ENCODE measurements at regions not wholly inside any gene's neighbourhood (a gene's known extent, or its start where the extent isn't known, plus 50 kb on each side); places are given as distances from the start of the nearest gene placed in this dataset.
"Not testable (repeated sequence)": the region's sequence is repeated elsewhere in the genome, so short reads cannot be mapped to it uniquely, and the experiment has no call there.

GRCh38 chr3:153866901-153867300 lies 254.3 kb upstream of the ARHGEF26 start:
- no peak for DNase-seq

- DNase-seq = not testable (repeated sequence)
Measured at GRCh38 chr3:153874348-153874747, 246.8 kb upstream of the ARHGEF26 start.

GRCh38 chr3:153880493-153880892 lies 240.7 kb upstream of the ARHGEF26 start:
- DNase-seq = no peak

DNA sequence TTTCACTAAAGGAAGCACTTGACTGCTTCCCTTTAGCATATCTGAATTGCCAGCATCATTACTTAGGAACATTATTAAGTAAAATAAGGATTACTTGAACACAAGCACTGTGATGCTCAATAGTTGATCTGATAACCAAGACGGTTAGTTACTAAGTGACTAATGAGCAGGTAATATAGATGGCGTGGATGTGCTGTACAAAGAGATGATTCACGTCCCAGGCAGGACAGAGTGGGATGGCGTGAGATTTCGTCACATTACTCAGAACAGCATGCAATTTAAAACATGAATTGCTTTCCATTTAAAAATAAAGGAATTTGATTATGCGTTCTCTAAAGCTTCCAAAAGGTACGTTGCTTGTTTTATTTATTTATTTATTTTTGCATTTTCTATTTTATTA lies 240.0 kb upstream of the ARHGEF26 start:
- no peak for DNase-seq

- no peak for DNase-seq
Measured at GRCh38 chr3:153885359-153885758, 235.8 kb upstream of the ARHGEF26 start.

DNA sequence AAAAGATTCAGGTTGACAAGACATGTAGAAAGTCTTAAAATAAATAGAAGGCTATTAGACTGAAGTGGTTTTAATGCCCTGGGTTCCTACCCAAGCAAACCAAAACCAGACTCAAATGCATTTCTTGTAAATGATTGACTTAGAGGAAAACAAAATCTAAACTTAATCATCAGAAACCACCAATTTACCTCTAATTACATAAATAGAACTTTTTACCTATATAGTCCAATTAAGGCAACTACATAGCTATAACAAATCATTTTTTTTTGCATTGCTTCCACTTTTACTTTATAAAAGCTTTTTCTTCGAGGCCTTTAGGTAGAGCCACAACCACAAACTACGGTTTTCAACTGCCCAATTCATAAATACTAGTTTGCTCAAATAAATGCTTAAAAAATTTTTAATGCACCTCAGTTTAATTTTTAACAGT lies 231.3 kb upstream of the ARHGEF26 start:
- DNase-seq = no peak

- DNase-seq = no peak
Measured at GRCh38 chr3:153892126-153892525, 229.1 kb upstream of the ARHGEF26 start.

- no peak for DNase-seq
Measured at GRCh38 chr3:153894857-153895256, 226.3 kb upstream of the ARHGEF26 start.

DNA sequence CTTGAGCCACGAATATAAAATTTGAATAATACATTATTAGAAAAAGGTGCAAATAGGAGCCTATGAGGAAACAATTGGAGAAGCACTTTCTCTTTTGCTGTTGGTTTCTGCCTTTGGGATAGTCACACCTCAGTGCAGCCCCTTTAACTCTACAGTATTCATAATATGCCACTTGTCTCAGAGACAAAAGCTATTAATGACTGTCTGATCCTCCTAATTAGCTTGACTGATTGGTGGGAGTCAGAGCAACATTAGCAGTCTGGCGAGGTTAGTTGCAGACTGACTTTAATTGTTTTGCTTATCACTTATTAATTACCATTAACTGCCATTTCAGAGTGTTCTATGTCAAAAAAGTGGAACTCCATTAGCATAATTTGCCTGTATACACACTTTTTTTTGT lies 225.0 kb upstream of the ARHGEF26 start:
- DNase-seq = no peak

DNA sequence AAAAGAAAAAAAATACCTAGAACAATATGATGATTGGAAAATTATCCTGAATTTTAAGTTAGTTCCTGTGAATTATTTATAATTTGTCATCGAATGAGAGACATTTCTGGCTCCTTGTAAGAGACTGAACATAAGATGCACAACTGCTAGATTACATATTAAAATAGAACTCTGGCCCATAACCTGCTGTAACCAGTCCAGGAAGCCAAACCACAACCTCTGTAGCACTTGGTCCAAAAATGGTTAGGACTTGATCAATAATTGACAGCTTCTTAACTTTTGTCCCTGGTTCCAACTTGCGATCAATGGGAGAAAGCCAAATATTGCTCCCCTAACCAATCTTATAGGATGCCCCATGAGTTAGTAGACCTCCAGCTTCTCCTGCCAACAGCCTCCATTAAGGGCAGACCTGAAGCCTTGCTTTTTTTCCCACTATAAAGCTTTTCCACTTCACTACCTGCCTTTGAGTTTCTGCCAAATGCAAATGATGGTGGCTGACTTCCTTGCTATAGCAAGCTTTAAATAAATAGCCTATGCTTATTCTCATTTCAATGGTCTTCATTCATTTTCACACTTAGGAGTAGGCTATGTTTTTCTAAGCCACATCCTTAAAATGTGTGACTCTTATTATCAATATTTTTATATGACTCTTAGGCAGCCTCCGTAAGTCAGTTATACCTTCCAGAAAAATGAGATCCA lies 224.0 kb upstream of the ARHGEF26 start:
- no peak for DNase-seq

GRCh38 chr3:153897842-153898241 lies 223.3 kb upstream of the ARHGEF26 start:
- DNase-seq = no peak

- no peak for DNase-seq
Measured at GRCh38 chr3:153901152-153901551, 220.0 kb upstream of the ARHGEF26 start.

GRCh38 chr3:153901991-153902390 lies 219.2 kb upstream of the ARHGEF26 start:
- no peak for DNase-seq

- no peak for DNase-seq
Measured at GRCh38 chr3:153903430-153903829, 217.8 kb upstream of the ARHGEF26 start.

DNA sequence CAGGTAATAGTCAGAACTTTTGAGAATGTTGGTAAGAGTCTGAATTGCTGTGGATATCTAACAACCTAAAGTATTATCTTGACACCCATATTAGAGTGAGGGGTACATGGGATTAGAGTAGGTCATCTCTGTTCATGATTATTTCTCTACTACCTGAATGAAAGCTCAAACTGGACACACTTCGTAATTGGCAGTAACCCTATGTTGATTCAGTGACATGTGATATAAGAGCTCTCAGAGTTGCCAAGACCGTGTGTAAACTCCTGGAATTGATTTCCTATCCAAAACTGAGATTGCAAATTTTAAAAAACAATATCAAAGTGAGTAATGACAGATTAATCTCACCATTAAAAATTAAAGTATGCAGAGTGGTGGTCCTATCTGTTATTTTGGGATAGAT lies 214.8 kb upstream of the ARHGEF26 start:
- no peak for DNase-seq

- DNase-seq = no peak
Measured at GRCh38 chr3:153910387-153910786, 210.8 kb upstream of the ARHGEF26 start.

- no peak for DNase-seq
Measured at GRCh38 chr3:153911116-153911515, 210.1 kb upstream of the ARHGEF26 start.

DNA sequence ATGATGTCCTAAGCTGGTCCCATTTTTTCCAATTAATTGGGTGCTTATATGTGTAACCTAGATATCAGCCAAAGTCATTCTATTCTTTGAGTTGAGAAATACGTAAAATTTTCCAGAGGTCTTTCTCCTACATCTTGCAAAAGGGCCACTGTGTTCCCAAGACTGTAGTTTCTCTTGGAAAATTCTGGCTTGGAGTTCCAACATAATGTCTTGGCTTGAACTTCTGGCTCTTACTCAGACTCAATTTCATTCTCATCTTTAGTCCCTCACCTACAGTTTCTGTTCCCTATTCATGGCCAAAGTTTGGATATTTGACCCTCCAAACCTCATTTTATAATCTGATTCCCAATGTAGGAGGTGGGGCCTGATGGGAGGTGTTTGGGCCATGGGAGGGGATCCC lies 201.4 kb upstream of the ARHGEF26 start:
- DNase-seq = no peak

DNA sequence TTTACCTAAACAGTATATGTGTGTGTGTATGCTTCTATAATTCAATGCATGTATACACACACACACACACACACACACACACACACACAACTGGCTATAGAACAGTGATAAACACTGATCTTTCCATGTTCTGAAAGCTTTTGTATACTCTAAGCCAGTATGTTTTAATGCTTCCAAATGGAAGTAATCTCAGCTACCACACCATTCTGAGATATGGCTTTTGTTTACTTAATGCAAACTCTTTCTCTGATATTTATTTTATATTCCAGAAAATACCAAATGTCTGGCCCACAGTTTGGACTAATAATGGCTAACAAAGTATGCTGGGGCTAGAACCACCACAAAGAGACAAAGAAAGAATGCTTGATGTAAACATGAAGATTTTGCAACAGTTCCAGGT lies 199.4 kb upstream of the ARHGEF26 start:
- DNase-seq = no peak

DNA sequence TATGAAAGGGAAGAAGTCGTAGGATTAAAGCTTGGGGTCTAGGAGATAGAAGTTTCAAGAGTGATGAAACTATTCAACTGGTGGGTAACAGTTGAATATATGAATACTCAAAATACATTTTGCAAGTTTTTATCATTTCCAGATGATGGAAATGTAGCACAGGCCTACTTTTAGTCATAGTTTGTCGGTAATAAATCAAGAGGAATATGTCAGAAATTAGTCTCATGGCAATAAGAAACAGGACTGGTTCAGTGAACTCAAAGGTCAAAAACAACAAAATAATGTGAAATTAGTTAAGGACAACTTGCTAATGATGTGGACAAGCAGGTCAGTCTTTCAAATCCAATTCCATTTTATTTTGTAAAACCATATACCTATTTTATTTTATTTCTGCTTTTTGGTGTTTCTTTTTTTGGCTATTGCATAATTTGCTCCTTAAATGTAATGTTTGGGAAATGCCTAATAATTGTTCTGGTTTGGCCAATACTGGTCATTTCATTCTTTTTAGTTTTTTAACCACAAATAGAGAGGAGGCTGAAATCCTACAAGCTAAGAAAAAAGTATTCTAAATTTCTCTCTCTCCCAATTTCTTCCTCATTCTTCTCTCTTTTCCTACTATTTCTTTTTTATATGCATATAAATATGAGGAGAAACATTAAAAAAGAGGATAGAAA lies 195.2 kb upstream of the ARHGEF26 start:
- DNase-seq = no peak

- DNase-seq = no peak
Measured at GRCh38 chr3:153927107-153927506, 194.1 kb upstream of the ARHGEF26 start.

DNA sequence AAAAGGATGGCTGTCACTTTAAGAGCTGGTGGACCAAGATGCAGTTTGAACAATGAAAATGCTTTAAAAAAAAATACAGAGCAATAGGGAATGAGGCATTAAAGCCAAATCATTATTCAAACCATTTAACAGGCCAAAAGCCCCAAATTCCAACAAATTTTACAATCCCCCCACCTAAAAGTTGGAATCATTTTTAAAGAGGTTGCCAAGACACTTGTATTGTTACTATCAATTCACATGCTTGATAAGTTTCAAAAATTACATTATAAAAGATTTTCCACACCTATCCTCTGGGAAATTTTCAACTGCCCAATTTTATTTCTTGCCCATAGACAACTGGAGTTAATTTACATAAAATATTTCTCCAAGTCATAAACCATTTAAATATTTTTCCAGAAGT lies 192.3 kb upstream of the ARHGEF26 start:
- DNase-seq = no peak

- DNase-seq = not testable (repeated sequence)
Measured at GRCh38 chr3:153933481-153933880, 187.7 kb upstream of the ARHGEF26 start.

DNA sequence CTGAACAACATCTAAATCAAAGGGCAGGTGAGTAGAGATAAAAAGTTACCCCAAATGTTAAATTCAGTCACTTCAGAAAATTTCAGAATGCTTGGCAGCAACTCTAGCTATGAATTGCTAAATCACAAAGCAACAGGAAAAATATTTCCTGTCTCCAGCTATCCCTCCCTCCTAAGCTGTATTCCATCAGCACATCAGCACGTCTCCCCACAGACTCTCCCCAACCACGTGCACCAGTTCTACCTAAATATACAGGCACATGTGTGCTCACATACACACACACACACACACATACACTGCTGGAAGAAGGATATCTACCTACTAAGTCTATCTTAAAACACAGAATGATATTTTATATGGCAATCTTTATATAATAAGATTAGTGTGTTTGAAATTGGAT lies 177.1 kb upstream of the ARHGEF26 start:
- no peak for DNase-seq

DNA sequence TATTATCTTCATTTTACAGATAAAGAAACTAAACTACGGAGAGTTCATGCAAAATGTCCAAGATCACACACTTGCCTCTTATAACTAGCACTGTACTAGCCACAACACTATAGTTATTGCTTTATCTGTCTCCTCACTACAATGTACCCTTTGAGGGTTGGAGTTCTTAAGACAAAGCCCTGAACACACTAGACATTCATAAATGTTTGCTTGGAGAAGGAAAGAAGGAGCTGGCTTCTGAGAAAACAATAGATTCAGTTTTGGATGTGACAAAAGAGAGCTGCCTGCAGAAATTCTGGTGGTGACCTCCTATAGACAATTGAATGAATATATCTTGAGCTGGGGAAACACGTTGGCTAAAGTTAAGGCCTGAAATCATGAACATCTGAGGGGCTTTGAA lies 169.9 kb upstream of the ARHGEF26 start:
- DNase-seq = no peak

Measured in NCI-H1092 (cell line).